H1 (cell line): ENCODE measurements at regions not wholly inside any gene's neighbourhood (a gene's known extent, or its start where the extent isn't known, plus 50 kb on each side); places are given as distances from the start of the nearest gene placed in this dataset.

Source experiments
- CBX5 ChIP-seq: fragments of 300-800, 300-1000 bp; sonication (generic); IDR thresholded peaks from 2 replicates; pipeline ENCODE4 v1.7.1; 2016; ENCODE audit warnings: antibody characterized with exemption, low read length, low read depth
- KDM4A ChIP-seq: IDR thresholded peaks from one replicate; pipeline ENCODE4 v1.7.1; 2012; ENCODE audit warnings: low read depth, mild to moderate bottlenecking, moderate library complexity, low read length, inconsistent platforms; ENCODE audit not compliant: severe bottlenecking
- POU5F1 ChIP-seq: IDR thresholded peaks from 2 replicates; pipeline ENCODE4 v1.6.1; 2011; ENCODE audit warnings: low read depth, mild to moderate bottlenecking, low read length, moderate library complexity
- RNF2 ChIP-seq: fragments of 200-900, 300-1000 bp; sonication (generic); IDR thresholded peaks from 2 replicates; pipeline ENCODE4 v1.7.1; 2016; ENCODE audit warnings: borderline replicate concordance, low read depth, mild to moderate bottlenecking, antibody characterized with exemption, low read length; ENCODE audit not compliant: poor library complexity, severe bottlenecking; ENCODE audit errors: missing control alignments
- SUZ12 ChIP-seq: fragments of 200-600 bp; sonication (generic); IDR thresholded peaks from 2 replicates; pipeline ENCODE4 v1.6.1; 2012; ENCODE audit warnings: mild to moderate bottlenecking, inconsistent platforms, low read length, moderate library complexity, mixed read lengths
- ZNF274 ChIP-seq: IDR thresholded peaks from 2 replicates; pipeline ENCODE4 v1.7.0; 2012; ENCODE audit warnings: low read length, borderline replicate concordance; ENCODE audit errors: extremely low read depth
- TF ChIP-seq, protein P1 (sequence below): fragments of 300-600 bp; sonication (generic); IDR thresholded peaks from 2 replicates; pipeline ENCODE4 v1.7.1; 2012; ENCODE audit warnings: low read length, moderate library complexity, mild to moderate bottlenecking, inconsistent platforms; ENCODE audit not compliant: insufficient replicate concordance
- TF ChIP-seq, protein P2 (sequence below), 3 experiments: IDR thresholded peaks; 1 replicate in 2 of 3; 2 replicates in 1 of 3; pipeline versions ENCODE4 v1.5.1 to v1.6.1; 2011; ENCODE audit warnings: low read length in 3 of 3, mild to moderate bottlenecking in 3 of 3, inconsistent platforms in 2 of 3, low read depth in 1 of 3, moderate library complexity in 1 of 3; ENCODE audit not compliant: insufficient read depth in 1 of 3; ENCODE audit errors: control extremely low read depth in 1 of 3
- TF ChIP-seq, protein P3 (sequence below): IDR thresholded peaks from 2 replicates; pipeline ENCODE4 v1.6.1; 2012; ENCODE audit warnings: inconsistent platforms

DNA sequence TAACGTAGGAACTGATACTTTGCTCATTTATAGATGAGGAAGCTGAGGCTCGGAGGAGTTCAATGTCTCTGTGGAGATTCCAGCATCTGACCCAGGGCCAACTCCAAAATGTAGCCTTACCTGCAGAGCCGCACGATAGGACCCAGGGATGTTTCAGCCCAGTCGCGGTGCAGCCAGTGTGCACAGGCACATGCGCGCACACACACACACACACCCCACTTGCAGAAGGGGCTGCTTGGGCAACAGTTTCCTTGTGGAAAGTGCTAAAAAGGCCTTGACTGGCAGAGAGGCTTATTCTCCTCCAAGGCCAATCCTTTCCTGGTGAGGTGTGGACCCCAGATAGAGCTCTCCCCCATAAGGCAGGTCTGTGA is 101.7 kb downstream of the ZFP36L2 start (continued):
- TF ChIP-seq, protein P1, sequence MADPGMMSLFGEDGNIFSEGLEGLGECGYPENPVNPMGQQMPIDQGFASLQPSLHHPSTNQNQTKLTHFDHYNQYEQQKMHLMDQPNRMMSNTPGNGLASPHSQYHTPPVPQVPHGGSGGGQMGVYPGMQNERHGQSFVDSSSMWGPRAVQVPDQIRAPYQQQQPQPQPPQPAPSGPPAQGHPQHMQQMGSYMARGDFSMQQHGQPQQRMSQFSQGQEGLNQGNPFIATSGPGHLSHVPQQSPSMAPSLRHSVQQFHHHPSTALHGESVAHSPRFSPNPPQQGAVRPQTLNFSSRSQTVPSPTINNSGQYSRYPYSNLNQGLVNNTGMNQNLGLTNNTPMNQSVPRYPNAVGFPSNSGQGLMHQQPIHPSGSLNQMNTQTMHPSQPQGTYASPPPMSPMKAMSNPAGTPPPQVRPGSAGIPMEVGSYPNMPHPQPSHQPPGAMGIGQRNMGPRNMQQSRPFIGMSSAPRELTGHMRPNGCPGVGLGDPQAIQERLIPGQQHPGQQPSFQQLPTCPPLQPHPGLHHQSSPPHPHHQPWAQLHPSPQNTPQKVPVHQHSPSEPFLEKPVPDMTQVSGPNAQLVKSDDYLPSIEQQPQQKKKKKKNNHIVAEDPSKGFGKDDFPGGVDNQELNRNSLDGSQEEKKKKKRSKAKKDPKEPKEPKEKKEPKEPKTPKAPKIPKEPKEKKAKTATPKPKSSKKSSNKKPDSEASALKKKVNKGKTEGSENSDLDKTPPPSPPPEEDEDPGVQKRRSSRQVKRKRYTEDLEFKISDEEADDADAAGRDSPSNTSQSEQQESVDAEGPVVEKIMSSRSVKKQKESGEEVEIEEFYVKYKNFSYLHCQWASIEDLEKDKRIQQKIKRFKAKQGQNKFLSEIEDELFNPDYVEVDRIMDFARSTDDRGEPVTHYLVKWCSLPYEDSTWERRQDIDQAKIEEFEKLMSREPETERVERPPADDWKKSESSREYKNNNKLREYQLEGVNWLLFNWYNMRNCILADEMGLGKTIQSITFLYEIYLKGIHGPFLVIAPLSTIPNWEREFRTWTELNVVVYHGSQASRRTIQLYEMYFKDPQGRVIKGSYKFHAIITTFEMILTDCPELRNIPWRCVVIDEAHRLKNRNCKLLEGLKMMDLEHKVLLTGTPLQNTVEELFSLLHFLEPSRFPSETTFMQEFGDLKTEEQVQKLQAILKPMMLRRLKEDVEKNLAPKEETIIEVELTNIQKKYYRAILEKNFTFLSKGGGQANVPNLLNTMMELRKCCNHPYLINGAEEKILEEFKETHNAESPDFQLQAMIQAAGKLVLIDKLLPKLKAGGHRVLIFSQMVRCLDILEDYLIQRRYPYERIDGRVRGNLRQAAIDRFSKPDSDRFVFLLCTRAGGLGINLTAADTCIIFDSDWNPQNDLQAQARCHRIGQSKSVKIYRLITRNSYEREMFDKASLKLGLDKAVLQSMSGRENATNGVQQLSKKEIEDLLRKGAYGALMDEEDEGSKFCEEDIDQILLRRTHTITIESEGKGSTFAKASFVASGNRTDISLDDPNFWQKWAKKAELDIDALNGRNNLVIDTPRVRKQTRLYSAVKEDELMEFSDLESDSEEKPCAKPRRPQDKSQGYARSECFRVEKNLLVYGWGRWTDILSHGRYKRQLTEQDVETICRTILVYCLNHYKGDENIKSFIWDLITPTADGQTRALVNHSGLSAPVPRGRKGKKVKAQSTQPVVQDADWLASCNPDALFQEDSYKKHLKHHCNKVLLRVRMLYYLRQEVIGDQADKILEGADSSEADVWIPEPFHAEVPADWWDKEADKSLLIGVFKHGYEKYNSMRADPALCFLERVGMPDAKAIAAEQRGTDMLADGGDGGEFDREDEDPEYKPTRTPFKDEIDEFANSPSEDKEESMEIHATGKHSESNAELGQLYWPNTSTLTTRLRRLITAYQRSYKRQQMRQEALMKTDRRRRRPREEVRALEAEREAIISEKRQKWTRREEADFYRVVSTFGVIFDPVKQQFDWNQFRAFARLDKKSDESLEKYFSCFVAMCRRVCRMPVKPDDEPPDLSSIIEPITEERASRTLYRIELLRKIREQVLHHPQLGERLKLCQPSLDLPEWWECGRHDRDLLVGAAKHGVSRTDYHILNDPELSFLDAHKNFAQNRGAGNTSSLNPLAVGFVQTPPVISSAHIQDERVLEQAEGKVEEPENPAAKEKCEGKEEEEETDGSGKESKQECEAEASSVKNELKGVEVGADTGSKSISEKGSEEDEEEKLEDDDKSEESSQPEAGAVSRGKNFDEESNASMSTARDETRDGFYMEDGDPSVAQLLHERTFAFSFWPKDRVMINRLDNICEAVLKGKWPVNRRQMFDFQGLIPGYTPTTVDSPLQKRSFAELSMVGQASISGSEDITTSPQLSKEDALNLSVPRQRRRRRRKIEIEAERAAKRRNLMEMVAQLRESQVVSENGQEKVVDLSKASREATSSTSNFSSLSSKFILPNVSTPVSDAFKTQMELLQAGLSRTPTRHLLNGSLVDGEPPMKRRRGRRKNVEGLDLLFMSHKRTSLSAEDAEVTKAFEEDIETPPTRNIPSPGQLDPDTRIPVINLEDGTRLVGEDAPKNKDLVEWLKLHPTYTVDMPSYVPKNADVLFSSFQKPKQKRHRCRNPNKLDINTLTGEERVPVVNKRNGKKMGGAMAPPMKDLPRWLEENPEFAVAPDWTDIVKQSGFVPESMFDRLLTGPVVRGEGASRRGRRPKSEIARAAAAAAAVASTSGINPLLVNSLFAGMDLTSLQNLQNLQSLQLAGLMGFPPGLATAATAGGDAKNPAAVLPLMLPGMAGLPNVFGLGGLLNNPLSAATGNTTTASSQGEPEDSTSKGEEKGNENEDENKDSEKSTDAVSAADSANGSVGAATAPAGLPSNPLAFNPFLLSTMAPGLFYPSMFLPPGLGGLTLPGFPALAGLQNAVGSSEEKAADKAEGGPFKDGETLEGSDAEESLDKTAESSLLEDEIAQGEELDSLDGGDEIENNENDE: no peak
- TF ChIP-seq KDM4A (no peak), POU5F1 (no peak), SUZ12 (no peak), RNF2 (no peak), ZNF274 (no peak), CBX5 (no peak)
- TF ChIP-seq, protein P2, sequence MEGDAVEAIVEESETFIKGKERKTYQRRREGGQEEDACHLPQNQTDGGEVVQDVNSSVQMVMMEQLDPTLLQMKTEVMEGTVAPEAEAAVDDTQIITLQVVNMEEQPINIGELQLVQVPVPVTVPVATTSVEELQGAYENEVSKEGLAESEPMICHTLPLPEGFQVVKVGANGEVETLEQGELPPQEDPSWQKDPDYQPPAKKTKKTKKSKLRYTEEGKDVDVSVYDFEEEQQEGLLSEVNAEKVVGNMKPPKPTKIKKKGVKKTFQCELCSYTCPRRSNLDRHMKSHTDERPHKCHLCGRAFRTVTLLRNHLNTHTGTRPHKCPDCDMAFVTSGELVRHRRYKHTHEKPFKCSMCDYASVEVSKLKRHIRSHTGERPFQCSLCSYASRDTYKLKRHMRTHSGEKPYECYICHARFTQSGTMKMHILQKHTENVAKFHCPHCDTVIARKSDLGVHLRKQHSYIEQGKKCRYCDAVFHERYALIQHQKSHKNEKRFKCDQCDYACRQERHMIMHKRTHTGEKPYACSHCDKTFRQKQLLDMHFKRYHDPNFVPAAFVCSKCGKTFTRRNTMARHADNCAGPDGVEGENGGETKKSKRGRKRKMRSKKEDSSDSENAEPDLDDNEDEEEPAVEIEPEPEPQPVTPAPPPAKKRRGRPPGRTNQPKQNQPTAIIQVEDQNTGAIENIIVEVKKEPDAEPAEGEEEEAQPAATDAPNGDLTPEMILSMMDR (IDR thresholded peaks at IDR 0.05; ENCODE audit: control extremely low read depth in 1 of 3, insufficient read depth in 1 of 3, low read depth in 1 of 3, low read length in 3 of 3): no peak
- TF ChIP-seq, protein P3, sequence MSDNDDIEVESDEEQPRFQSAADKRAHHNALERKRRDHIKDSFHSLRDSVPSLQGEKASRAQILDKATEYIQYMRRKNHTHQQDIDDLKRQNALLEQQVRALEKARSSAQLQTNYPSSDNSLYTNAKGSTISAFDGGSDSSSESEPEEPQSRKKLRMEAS: no peak
